GM12891 (cell line): ENCODE measurements at regions not wholly inside any gene's neighbourhood (a gene's known extent, or its start where the extent isn't known, plus 50 kb on each side); places are given as distances from the start of the nearest gene placed in this dataset.

Source experiments
- PAX5 ChIP-seq: IDR thresholded peaks from 2 replicates; pipeline ENCODE4 v1.6.1; 2011; ENCODE audit warnings: low read length, moderate library complexity, mild to moderate bottlenecking; ENCODE audit not compliant: insufficient read depth, severe bottlenecking
- POLR2A ChIP-seq: IDR thresholded peaks from 2 replicates; pipeline ENCODE4 v1.6.1; 2011; ENCODE audit warnings: low read depth, low read length, control low read depth
- POLR2AphosphoS5 ChIP-seq: IDR thresholded peaks from 2 replicates; pipeline ENCODE4 v1.6.1; 2011; ENCODE audit warnings: low read depth, low read length, control low read depth
- SPI1 ChIP-seq: IDR thresholded peaks from 2 replicates; pipeline ENCODE4 v1.6.1; 2011; ENCODE audit warnings: low read depth, low read length, control low read depth
- TAF1 ChIP-seq: IDR thresholded peaks from 2 replicates; pipeline ENCODE4 v1.6.1; 2011; ENCODE audit warnings: low read depth, low read length, control low read depth

DNA sequence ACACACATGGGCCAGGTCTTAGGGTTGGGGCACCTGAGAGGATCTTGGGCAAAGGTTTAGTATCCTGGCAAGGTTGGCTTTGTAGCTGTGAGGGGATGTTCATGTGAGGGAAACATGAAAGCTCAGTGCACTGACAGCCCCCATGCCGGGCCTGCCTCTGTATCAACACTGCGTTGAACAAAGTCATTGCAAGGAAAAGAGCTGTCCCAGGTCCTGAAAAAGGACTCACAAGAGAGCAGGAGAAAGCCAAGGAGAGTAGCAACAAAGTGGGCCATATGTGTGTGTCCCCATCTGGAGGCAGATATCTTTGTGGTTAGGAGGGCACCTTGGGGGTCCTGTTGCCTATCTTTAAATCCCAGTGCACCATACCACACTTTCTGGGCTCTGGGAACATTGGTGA is 237.8 kb upstream of the THSD7B start:
- no peak for TF ChIP-seq POLR2A
- TF ChIP-seq TAF1 = no peak
- TF ChIP-seq POLR2AphosphoS5 = no peak
- no peak for TF ChIP-seq SPI1
- no peak for TF ChIP-seq PAX5
